GM12878 (cell line): ENCODE measurements at regions not wholly inside any gene's neighbourhood (a gene's known extent, or its start where the extent isn't known, plus 50 kb on each side); places are given as distances from the start of the nearest gene placed in this dataset.

Experiments used
- ATF7 ChIP-seq: fragments of 450-650 bp; IDR thresholded peaks from 2 replicates; pipeline ENCODE4 v1.6.1; 2016; ENCODE audit warnings: low read depth, mild to moderate bottlenecking
- EZH2 ChIP-seq: IDR thresholded peaks from 2 replicates; pipeline ENCODE4 v1.6.1; 2012; ENCODE audit warnings: low read depth, mild to moderate bottlenecking, control low read depth, inconsistent platforms, low read length, borderline replicate concordance; ENCODE audit not compliant: control insufficient read depth
- IRF4 ChIP-seq: IDR thresholded peaks from 2 replicates; pipeline ENCODE4 v1.6.1; 2011; ENCODE audit warnings: low read depth, low read length
- JUNB ChIP-seq: IDR thresholded peaks from 2 replicates; pipeline ENCODE4 v1.6.1; 2016; ENCODE audit warnings: antibody characterized with exemption, mild to moderate bottlenecking
- KLF5 ChIP-seq: fragments of 450-650 bp; IDR thresholded peaks from 2 replicates; pipeline ENCODE4 v1.6.1; 2014; ENCODE audit warnings: mild to moderate bottlenecking; ENCODE audit not compliant: partially characterized antibody
- PAX5 ChIP-seq: IDR thresholded peaks from 2 replicates; pipeline ENCODE4 v1.6.1; 2011; ENCODE audit warnings: low read depth, low read length, borderline replicate concordance
- POLR2A ChIP-seq: IDR thresholded peaks from 2 replicates; pipeline ENCODE4 v1.6.1; 2011; ENCODE audit warnings: low read depth, mild to moderate bottlenecking, low read length
- POLR2AphosphoS5 ChIP-seq: IDR thresholded peaks from 2 replicates; pipeline ENCODE4 v1.6.1; 2011; ENCODE audit warnings: mild to moderate bottlenecking, low read length, inconsistent platforms
- RAD21 ChIP-seq: IDR thresholded peaks from 2 replicates; pipeline ENCODE4 v1.6.1; 2011; ENCODE audit warnings: mild to moderate bottlenecking, low read depth, low read length, moderate library complexity; ENCODE audit not compliant: insufficient read depth
- RUNX3 ChIP-seq: IDR thresholded peaks from 2 replicates; pipeline ENCODE4 v1.6.1; 2012; ENCODE audit warnings: low read length, inconsistent platforms
- SP1 ChIP-seq: IDR thresholded peaks from one replicate; pipeline ENCODE4 v1.6.1; 2011; ENCODE audit warnings: low read depth, low read length
- TCF12 ChIP-seq: IDR thresholded peaks from 2 replicates; pipeline ENCODE4 v1.6.1; 2011; ENCODE audit warnings: low read depth, mild to moderate bottlenecking, low read length
- TF ChIP-seq, protein P1 (sequence below), 3 experiments: IDR thresholded peaks in 2 of 3; conservative IDR thresholded peaks in 1 of 3; 2 replicates each; pipeline ENCODE4 v1.5.1; 2011; ENCODE audit warnings: low read depth in 3 of 3, low read length in 3 of 3, mild to moderate bottlenecking in 3 of 3, control low read depth in 2 of 3, moderate library complexity in 2 of 3, inconsistent platforms in 1 of 3, mixed read lengths in 1 of 3; ENCODE audit not compliant: control insufficient read depth in 2 of 3, insufficient read depth in 1 of 3; ENCODE audit errors: extremely low read depth in 1 of 3

DNA sequence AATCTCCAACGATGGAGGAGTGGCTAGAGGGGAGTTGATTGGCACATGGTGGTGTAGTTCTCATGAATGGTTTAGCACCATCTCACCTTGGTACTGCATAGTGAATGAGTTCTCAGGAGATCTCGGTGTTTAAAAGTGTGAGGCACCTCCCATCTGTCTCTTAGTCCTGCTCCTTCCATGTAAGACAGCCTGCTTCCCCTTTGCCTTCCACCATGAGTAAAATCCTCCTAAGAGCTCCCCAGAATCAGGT lies 428.8 kb upstream of the MAF start:
- no peak for TF ChIP-seq PAX5
- no peak for TF ChIP-seq POLR2AphosphoS5
- no peak for TF ChIP-seq ATF7
- TF ChIP-seq, protein P1, sequence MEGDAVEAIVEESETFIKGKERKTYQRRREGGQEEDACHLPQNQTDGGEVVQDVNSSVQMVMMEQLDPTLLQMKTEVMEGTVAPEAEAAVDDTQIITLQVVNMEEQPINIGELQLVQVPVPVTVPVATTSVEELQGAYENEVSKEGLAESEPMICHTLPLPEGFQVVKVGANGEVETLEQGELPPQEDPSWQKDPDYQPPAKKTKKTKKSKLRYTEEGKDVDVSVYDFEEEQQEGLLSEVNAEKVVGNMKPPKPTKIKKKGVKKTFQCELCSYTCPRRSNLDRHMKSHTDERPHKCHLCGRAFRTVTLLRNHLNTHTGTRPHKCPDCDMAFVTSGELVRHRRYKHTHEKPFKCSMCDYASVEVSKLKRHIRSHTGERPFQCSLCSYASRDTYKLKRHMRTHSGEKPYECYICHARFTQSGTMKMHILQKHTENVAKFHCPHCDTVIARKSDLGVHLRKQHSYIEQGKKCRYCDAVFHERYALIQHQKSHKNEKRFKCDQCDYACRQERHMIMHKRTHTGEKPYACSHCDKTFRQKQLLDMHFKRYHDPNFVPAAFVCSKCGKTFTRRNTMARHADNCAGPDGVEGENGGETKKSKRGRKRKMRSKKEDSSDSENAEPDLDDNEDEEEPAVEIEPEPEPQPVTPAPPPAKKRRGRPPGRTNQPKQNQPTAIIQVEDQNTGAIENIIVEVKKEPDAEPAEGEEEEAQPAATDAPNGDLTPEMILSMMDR (IDR thresholded peaks at IDR 0.05 in 2 of 3, conservative IDR thresholded peaks at IDR 0.05 in 1 of 3; ENCODE audit: control insufficient read depth in 2 of 3, extremely low read depth in 1 of 3, insufficient read depth in 1 of 3, low read depth in 3 of 3, low read length in 3 of 3): no peak
- no peak for TF ChIP-seq KLF5
- no peak for TF ChIP-seq RUNX3
- TF ChIP-seq RAD21: no peak
- no peak for TF ChIP-seq IRF4
- no peak for TF ChIP-seq TCF12
- TF ChIP-seq EZH2: no peak
- no peak for TF ChIP-seq POLR2A
- TF ChIP-seq SP1: no peak
- TF ChIP-seq JUNB: no peak
